HG03565 (cell line): ENCODE measurements at regions not wholly inside any gene's neighbourhood (a gene's known extent, or its start where the extent isn't known, plus 50 kb on each side); places are given as distances from the start of the nearest gene placed in this dataset.
"Not testable (repeated sequence)": the region's sequence is repeated elsewhere in the genome, so short reads cannot be mapped to it uniquely, and the experiment has no call there.

Experiments used
- ATAC-seq: cut with Tn5 transposase; IDR thresholded peaks from one replicate; pipeline ENCODE4 v1.9.1; 2021; ENCODE audit warnings: mild to moderate bottlenecking, moderate library complexity; ENCODE audit not compliant: unreplicated experiment

- ATAC-seq, result peak; percentile 100
Observed at GRCh38 chr9:41273549-41274267, 84.6 kb upstream of the ZNG1F start.

- ATAC-seq, result not testable (repeated sequence)
Observed at GRCh38 chr9:41272879-41273548, 83.9 kb upstream of the ZNG1F start.

GRCh38 chr9:41270992-41271391 lies 81.9 kb upstream of the ZNG1F start:
- not testable (repeated sequence) for ATAC-seq

- not testable (repeated sequence) for ATAC-seq
Observed at GRCh38 chr9:41269471-41269870, 80.4 kb upstream of the ZNG1F start.

- ATAC-seq, result not testable (repeated sequence)
Observed at GRCh38 chr9:41269054-41269453, 79.9 kb upstream of the ZNG1F start.

- ATAC-seq, result not testable (repeated sequence)
Observed at GRCh38 chr9:41266602-41267001, 77.5 kb upstream of the ZNG1F start.

- not testable (repeated sequence) for ATAC-seq
Observed at GRCh38 chr9:41266000-41266399, 76.9 kb upstream of the ZNG1F start.

- ATAC-seq, result not testable (repeated sequence)
Observed at GRCh38 chr9:41251973-41252372, 62.9 kb upstream of the ZNG1F start.

GRCh38 chr9:41251101-41251500 lies 62.0 kb upstream of the ZNG1F start:
- not testable (repeated sequence) for ATAC-seq

GRCh38 chr9:41246702-41247101 lies 57.6 kb upstream of the ZNG1F start:
- ATAC-seq, result not testable (repeated sequence)
